HL-60 (cell line): ENCODE measurements at regions not wholly inside any gene's neighbourhood (a gene's known extent, or its start where the extent isn't known, plus 50 kb on each side); places are given as distances from the start of the nearest gene placed in this dataset.

Source experiments
- DNase-seq, 2 experiments: peaks; one replicate each; pipeline ENCODE4 v3.0.0-alpha.2; 2010 to 2020; ENCODE audit warnings: low read depth in 1 of 2, low spot score in 1 of 2
- H3K27ac ChIP-seq: fragments of 250-450 bp; sonication (Bioruptor Pico); replicated peaks from 2 replicates; pipeline ENCODE4 v1.5.1; 2020; ENCODE audit warnings: mild to moderate bottlenecking, moderate library complexity
- H3K27me3 ChIP-seq: fragments of 250-450 bp; sonication (Bioruptor Pico); 2 replicates; pipeline ENCODE4 v1.5.1; 2021; ENCODE audit warnings: mild to moderate bottlenecking, moderate library complexity; ENCODE audit not compliant: insufficient read depth, poor library complexity, severe bottlenecking
- H3K4me3 ChIP-seq: replicated peaks from 2 replicates; pipeline ENCODE4 v1.5.1; 2011; ENCODE audit warnings: mild to moderate bottlenecking, control low read depth, low read length; ENCODE audit not compliant: insufficient read depth
- CTCF ChIP-seq: IDR thresholded peaks from one replicate; pipeline ENCODE4 v1.5.1; 2011; ENCODE audit warnings: low read length, control low read depth, inconsistent platforms; ENCODE audit not compliant: insufficient read depth
- GABPA ChIP-seq: IDR thresholded peaks from 2 replicates; pipeline ENCODE4 v1.6.1; 2012; ENCODE audit warnings: low read depth
- POLR2AphosphoS5 ChIP-seq: IDR thresholded peaks from 2 replicates; pipeline ENCODE4 v1.6.1; 2012; ENCODE audit warnings: low read depth
- SPI1 ChIP-seq: IDR thresholded peaks from 2 replicates; pipeline ENCODE4 v1.6.1; 2012; ENCODE audit warnings: low read depth, mild to moderate bottlenecking, borderline replicate concordance
- TF ChIP-seq, protein P1 (sequence below): IDR thresholded peaks from 2 replicates; pipeline ENCODE4 v1.6.1; 2012; ENCODE audit warnings: low read depth; ENCODE audit not compliant: insufficient replicate concordance

- no peaks in the 10 kb centered on the region for H3K27me3 ChIP-seq
- H3K4me3 ChIP-seq: no peak overlapping the region
- H3K27ac ChIP-seq: no peak overlapping the region
- TF ChIP-seq SPI1 (no peak), CTCF (no peak), POLR2AphosphoS5 (no peak), GABPA (no peak)
- TF ChIP-seq, protein P1, sequence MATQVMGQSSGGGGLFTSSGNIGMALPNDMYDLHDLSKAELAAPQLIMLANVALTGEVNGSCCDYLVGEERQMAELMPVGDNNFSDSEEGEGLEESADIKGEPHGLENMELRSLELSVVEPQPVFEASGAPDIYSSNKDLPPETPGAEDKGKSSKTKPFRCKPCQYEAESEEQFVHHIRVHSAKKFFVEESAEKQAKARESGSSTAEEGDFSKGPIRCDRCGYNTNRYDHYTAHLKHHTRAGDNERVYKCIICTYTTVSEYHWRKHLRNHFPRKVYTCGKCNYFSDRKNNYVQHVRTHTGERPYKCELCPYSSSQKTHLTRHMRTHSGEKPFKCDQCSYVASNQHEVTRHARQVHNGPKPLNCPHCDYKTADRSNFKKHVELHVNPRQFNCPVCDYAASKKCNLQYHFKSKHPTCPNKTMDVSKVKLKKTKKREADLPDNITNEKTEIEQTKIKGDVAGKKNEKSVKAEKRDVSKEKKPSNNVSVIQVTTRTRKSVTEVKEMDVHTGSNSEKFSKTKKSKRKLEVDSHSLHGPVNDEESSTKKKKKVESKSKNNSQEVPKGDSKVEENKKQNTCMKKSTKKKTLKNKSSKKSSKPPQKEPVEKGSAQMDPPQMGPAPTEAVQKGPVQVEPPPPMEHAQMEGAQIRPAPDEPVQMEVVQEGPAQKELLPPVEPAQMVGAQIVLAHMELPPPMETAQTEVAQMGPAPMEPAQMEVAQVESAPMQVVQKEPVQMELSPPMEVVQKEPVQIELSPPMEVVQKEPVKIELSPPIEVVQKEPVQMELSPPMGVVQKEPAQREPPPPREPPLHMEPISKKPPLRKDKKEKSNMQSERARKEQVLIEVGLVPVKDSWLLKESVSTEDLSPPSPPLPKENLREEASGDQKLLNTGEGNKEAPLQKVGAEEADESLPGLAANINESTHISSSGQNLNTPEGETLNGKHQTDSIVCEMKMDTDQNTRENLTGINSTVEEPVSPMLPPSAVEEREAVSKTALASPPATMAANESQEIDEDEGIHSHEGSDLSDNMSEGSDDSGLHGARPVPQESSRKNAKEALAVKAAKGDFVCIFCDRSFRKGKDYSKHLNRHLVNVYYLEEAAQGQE: no peak
- no peak for DNase-seq
These were observed 810.8 kb downstream of the OLFM4 start for GRCh38 chr13:53839461-53839860.

- Histone ChIP-seq H3K4me3 (no peak overlapping the region), H3K27me3 (no peaks in the 10 kb centered on the region), H3K27ac (no peak overlapping the region)
- TF ChIP-seq CTCF: no peak
- TF ChIP-seq SPI1: no peak
- TF ChIP-seq POLR2AphosphoS5: no peak
- TF ChIP-seq GABPA: no peak
- TF ChIP-seq, protein P1: no peak
- no peak for DNase-seq
These were observed 816.0 kb downstream of the OLFM4 start for GRCh38 chr13:53844473-53845146.

- TF ChIP-seq CTCF: no peak
- no peak for TF ChIP-seq SPI1
- no peak overlapping the region for H3K27ac ChIP-seq
- no peaks in the 10 kb centered on the region for H3K27me3 ChIP-seq
- H3K4me3 ChIP-seq: no peak overlapping the region
- DNase-seq: no peak
These were observed 818.9 kb downstream of the OLFM4 start for GRCh38 chr13:53847502-53847901.

DNA sequence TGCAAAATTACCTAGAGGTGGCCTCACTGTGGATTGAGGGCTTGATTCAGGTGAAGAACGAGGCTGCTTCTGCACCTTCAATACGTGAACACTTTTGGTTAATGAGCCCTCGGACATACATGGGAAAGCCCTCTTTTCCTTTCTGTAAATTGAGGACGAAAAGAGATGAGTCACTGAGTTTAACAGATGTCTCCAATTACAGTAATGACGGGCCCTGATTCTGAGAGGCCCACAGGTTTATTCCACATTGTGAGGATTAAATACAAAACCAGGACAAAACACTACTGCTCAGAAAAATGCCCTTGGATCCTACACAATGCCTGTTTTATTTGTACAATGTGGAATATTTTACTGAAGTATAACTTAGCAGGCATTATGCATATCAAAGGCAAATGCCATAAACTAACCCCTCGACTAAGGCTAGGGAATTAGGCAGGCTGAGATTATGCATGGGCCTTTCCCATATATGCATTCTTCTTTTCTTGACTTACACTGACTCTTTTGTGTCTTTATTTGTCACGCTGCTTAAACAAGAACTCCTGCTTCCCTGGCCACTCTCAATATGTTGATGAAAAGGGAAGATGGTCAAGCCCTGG is 819.9 kb downstream of the OLFM4 start:
- TF ChIP-seq, protein P1: no peak
- TF ChIP-seq CTCF (no peak), SPI1 (no peak)
- no peak overlapping the region for H3K4me3 ChIP-seq
- DNase-seq: no peak
- H3K27me3 ChIP-seq: no peaks in the 10 kb centered on the region
- H3K27ac ChIP-seq: no peak overlapping the region
